ENCODE measurements at regions not wholly inside any gene's neighbourhood (a gene's known extent, or its start where the extent isn't known, plus 50 kb on each side); places are given as distances from the start of the nearest gene placed in this dataset.

DNA sequence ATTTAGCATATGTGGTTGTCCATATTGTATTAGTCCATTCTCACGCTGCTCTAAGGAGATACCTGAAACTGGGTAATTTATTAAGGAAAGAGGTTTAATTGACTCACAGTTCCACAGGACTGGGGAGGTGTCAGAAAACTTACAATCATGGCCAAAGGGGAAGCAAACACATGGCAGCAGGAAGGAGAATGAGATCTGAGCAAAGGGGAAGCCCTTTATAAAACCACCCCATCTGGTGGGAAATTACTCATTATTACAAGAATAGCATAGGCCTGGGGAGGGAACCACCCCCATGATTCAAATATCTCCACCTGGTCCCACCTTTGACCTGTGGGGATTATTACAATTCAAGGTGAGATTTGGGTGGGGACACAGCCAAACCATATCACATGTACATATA, 122.6 kb upstream of the ANK2 start:
- TF ChIP-seq REST (IDR thresholded peaks at IDR 0.05; ENCODE audit: insufficient read depth in 1 of 2, low read depth in 2 of 2, low read length in 2 of 2), result no peak
- TF ChIP-seq POLR2AphosphoS5 (IDR thresholded peaks at IDR 0.05; ENCODE audit: low read depth, low read length), result no peak
- no peak for TF ChIP-seq SIN3A (IDR thresholded peaks at IDR 0.05; ENCODE audit: borderline replicate concordance, insufficient read depth, low read length)
- TF ChIP-seq FOXP2 (optimal IDR thresholded peaks at IDR 0.05; ENCODE audit: borderline replicate concordance, extremely low read depth, extremely low read length, insufficient read depth), result no peak
- TF ChIP-seq TAF1 (IDR thresholded peaks at IDR 0.05; ENCODE audit: borderline replicate concordance, insufficient read depth, low read length), result no peak

GRCh38 chr4:112927544-112927943, 121.9 kb upstream of the ANK2 start:
- TF ChIP-seq FOXP2 (optimal IDR thresholded peaks at IDR 0.05; ENCODE audit: borderline replicate concordance, extremely low read depth, extremely low read length, insufficient read depth), result no peak
- TF ChIP-seq POLR2AphosphoS5 (IDR thresholded peaks at IDR 0.05; ENCODE audit: low read depth, low read length), result no peak
- TF ChIP-seq SIN3A (IDR thresholded peaks at IDR 0.05; ENCODE audit: borderline replicate concordance, insufficient read depth, low read length), result no peak
- no peak for TF ChIP-seq REST (IDR thresholded peaks at IDR 0.05; ENCODE audit: insufficient read depth in 1 of 2, low read depth in 2 of 2, low read length in 2 of 2)
- TF ChIP-seq TAF1 (IDR thresholded peaks at IDR 0.05; ENCODE audit: borderline replicate concordance, insufficient read depth, low read length), result no peak

- TF ChIP-seq SIN3A (IDR thresholded peaks at IDR 0.05; ENCODE audit: borderline replicate concordance, insufficient read depth, low read length) (no peak), TAF1 (IDR thresholded peaks at IDR 0.05; ENCODE audit: borderline replicate concordance, insufficient read depth, low read length) (no peak)
These were observed 118.5 kb upstream of the ANK2 start for GRCh38 chr4:112931001-112931400.

DNA sequence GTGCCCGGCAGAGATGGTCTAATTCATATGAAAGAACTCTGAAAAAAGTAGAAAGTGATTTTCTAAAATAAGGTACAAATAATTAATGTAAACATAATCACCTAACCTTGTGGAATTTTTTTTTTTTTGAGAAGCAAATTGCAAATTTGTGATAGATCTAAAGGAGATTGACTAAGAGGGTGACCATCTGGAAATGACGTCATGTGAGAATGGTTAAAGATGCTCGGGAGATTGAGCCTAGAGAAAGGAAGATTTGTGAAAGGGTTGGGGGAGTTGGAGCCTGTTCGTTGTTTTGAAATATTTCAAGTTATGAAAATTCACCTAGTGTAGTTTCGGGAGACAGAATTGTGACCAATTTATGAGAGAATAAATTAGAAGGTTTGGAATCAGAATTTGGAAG, 115.7 kb upstream of the ANK2 start:
- TF ChIP-seq REST (IDR thresholded peaks at IDR 0.05; ENCODE audit: insufficient read depth in 1 of 2, low read depth in 2 of 2, low read length in 2 of 2), result no peak
- TF ChIP-seq FOXP2 (optimal IDR thresholded peaks at IDR 0.05; ENCODE audit: borderline replicate concordance, extremely low read depth, extremely low read length, insufficient read depth), result no peak
- TF ChIP-seq TAF1 (IDR thresholded peaks at IDR 0.05; ENCODE audit: borderline replicate concordance, insufficient read depth, low read length), result no peak
- TF ChIP-seq POLR2AphosphoS5 (IDR thresholded peaks at IDR 0.05; ENCODE audit: low read depth, low read length), result no peak
- no peak for TF ChIP-seq SIN3A (IDR thresholded peaks at IDR 0.05; ENCODE audit: borderline replicate concordance, insufficient read depth, low read length)

GRCh38 chr4:112938461-112939058, 110.9 kb upstream of the ANK2 start:
- no peak for TF ChIP-seq TAF1 (IDR thresholded peaks at IDR 0.05; ENCODE audit: borderline replicate concordance, insufficient read depth, low read length)
- no peak for TF ChIP-seq FOXP2 (optimal IDR thresholded peaks at IDR 0.05; ENCODE audit: borderline replicate concordance, extremely low read depth, extremely low read length, insufficient read depth)

GRCh38 chr4:112939901-112940300, 109.6 kb upstream of the ANK2 start:
- TF ChIP-seq SIN3A (IDR thresholded peaks at IDR 0.05; ENCODE audit: borderline replicate concordance, insufficient read depth, low read length) (no peak), POLR2AphosphoS5 (IDR thresholded peaks at IDR 0.05; ENCODE audit: low read depth, low read length) (no peak), FOXP2 (optimal IDR thresholded peaks at IDR 0.05; ENCODE audit: borderline replicate concordance, extremely low read depth, extremely low read length, insufficient read depth) (no peak), REST (IDR thresholded peaks at IDR 0.05; ENCODE audit: insufficient read depth in 1 of 2, low read depth in 2 of 2, low read length in 2 of 2) (no peak), TAF1 (IDR thresholded peaks at IDR 0.05; ENCODE audit: borderline replicate concordance, insufficient read depth, low read length) (no peak)

Data from PFSK-1 (cell line).